NCI-H128 (cell line): ENCODE measurements at regions not wholly inside any gene's neighbourhood (a gene's known extent, or its start where the extent isn't known, plus 50 kb on each side); places are given as distances from the start of the nearest gene placed in this dataset.

Experiments
- DNase-seq: peaks from one replicate; lab custom pipeline; 2025; ENCODE audit not compliant: unreplicated experiment; lab: John Stamatoyannopoulos, UW

DNA sequence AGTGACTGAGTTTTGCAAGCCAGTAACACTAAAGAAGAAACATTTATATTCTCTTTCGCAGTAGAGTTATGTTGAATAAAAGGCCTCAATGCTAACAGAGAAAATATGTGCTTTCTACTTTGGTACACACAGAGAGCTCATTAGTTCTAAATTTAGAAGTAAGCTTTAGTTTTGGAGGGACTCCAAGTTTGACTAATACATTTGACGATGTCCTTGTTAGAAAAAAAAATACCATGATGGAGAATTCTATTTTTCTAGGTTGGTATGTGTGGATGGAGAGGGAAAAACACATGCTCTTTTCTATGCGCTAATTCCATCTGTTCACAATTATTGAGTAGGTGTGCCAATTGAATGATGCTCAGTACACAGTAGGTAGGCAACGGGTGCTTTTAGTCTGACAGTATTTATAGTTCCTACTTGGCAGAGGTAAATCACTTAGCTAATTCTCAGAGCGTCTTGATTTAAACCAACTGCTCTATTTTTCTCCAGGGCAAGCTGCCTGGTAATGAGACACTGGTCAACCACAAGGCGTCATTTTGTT is 327.2 kb upstream of the AKR1E2 start:
- DNase-seq = peak; percentile 8

DNA sequence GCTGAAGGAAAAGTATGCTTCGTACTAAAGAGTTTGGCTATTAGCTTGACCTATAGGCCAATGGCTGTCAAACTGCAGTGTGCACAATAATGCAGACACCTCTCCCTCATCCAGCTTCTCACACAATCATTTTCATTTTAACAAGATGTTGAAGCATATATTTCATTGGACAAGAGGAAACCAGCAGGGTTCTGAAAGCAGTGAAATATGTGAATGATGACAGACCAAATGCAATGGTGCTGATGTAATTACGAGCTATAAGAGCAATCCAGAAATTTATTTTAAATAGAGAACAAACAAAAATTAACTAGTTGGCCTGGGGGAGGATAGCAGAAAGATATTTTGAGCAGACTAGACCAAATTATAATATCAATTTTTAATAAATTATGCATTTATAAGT is 331.5 kb upstream of the AKR1E2 start:
- no peak for DNase-seq

DNA sequence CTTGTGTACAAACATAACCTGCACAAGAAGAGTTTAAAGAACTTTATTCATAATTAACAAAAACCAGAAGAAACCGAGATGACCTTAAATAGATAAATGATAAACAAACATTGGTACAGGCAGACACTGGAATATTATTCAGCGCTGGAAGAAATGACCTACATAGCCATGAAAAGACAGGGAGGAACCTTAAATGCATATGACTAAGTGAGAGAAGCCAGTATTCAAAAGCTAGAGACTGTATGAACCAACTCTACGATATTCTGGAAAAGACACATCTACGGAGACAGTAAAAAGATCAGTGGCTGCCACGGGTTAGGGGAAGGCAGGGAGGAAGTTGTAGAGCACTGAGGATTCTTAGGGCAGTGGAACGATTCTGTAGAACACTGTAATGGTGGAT is 333.8 kb upstream of the AKR1E2 start:
- DNase-seq = no peak

DNA sequence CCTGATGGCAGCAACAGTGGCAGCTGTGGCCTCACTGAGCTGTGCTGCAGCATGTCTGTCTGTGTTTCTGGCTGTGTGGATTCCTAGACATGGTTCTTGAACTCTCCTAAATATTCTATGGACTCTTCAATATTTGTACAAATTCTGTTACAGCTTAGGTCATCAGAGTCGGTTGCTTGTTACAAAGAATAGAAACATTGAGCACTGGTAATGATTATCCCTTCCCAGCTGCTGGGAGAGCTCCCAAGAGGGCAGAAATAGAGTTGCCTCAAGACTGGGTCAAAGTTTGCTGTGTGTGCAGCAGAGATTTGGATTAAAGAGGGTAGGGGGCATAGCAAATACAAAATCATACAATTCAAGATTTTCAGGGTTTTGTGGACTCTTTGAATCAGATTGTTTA is 337.1 kb upstream of the AKR1E2 start:
- no peak for DNase-seq

DNA sequence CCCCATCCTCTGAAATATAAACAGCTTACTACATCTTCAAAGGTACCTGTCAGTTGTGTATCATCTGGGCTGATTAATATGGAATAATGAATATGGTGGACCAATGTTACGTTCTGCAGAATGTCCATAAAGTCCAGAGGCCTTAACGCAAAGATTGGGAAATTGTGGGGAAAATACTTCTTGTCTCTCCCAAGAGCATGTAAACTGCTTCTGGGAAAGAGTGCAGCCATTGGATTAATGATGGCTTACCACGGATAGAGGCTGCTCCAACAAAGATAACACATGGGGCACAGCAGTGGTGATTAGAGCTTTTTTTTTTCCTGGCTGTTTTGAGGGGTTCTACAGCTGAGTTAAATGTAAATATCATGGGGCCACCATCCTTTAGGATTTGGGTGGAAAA is 340.4 kb upstream of the AKR1E2 start:
- no peak for DNase-seq

DNA sequence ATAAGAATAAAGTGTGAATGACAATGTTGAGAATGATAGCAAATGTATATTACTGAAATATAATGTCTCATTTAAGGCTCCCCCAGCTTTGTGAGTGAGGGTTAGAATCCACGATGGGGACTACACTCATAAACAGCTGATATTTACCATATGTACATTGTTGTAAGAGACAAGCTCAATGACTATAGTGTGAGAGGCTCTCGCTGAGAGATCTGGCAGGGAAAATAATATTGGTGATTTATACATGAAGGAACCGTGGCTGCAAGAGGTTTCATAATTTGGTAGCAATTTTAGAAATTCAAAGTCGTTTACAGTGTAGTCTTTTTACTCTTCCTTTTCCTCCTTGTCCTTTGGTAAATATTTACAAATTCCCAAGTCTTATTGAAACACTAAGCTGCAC is 342.2 kb upstream of the AKR1E2 start:
- no peak for DNase-seq

DNA sequence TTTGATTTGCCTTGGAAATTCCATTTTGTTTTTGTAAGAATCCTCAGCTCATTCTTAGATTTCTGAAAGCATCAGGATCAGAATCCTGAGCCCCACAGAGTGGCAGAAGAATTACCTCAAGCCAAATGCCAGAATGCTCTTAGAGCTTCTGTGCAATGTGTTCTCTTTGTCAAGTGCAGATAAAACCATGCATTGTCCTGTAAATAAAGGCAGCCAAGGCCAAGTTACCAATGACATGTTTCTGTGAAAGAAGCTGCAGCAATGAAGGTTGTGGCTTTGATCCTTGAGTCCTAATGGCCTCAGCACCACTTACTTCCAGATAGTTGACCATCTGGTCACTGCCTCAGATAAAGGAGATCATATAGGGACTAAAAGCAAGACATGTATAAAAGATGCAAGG is 343.3 kb upstream of the AKR1E2 start:
- DNase-seq = no peak

DNA sequence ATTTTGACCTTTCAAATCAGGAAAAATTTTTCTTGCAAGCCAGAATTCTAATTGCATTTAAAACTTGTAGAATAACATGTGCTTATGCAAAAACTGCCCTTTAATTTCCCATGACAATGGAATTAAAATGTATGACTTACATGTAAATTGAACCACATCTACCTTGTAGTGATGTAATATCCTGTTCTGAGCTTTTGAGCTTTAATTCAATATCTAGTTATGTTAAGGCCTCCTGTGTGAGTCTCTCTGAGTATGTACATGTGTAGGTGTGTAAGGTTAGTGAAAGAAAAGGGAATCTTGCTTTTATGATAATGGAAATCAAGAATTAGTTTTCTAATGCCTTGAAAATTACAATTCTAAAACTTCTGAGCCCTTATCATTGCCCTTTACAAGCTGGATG is 344.8 kb upstream of the AKR1E2 start:
- no peak for DNase-seq

DNA sequence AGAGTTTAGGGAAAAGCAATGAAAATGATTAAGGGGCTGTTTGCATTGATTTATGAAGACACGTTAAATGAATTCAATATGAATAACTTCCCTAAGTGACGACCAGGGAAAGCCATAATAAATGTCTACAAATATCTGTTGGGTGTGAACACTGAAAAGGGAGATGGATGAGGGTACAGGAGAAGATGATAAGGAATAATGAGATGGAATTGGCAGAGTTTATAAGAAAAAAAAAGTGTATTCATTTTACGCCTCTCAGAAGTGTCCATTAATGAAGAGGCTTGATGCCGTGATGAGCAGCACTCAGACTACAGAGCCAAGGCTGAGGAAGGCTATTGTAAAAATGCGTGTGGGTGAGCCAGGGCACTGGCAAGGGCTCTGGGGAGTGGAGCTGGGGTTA is 346.7 kb upstream of the AKR1E2 start:
- DNase-seq = no peak

DNA sequence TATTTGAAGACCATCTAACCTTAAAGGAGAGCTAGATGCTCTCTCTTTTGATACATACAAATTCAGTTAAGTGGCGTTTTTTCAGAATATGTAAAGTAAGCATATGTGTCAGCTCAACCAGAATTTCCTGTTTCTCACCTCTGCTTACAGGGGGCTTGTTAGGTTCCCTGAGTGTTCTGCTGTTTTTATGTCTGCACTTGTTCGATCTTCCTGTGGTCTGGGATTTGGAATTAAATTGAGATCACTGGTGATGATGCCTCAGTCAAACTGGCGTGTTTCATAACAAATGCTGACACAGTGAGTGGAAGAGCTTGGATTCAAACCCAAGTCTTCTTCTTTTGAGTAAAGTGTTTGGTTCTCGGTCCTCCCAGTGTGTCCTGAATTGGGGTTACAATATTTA is 348.3 kb upstream of the AKR1E2 start:
- no peak for DNase-seq

DNA sequence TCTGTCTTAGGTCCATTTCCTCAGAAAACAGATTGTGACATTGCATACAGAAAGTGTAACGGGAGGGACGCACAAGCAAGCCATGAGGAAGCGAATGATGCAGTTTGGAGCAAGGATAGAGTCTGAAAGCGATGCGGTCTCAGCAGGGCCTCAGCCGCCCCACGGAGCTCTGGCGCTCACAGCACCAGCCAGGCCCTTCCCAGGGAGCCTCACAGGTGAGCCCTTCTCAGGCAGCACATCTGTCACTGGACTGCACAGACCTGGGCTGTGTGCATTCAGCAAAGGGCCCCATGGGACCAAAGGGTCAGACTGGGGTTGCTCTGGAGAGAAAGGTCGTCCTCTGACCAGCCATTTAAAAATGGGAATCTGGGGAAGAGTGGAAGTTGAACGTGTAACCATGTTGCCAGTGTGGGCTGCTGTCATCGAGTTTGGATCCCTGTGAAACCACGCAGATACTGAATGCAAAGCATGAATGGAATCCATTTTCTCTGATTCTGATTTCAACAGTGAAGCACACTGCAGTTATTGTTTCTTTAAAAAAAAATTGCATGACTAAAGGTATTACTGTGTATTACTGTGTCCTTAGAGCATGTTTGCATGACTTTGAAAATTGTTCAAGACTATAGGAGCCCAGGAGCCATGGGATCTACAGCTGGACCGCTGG is 350.0 kb upstream of the AKR1E2 start:
- no peak for DNase-seq

DNA sequence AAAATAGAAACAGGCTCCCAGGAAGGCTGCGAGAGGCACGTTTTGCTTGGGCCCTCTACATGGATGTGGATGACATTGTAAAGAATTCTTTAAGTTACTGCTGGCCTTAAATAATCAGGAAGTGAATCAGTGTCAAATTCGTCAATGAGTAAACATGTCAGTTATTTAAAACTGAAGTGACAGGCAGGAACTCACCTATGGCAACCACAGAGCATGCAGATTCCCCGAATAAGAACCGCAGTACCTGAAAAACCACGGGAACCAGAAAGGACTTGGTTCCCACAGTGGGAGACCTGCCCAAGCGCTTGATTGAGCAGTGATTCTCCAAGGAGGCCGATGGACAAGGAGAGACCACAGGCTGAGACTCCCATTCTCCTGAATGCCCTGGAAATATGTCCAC is 351.2 kb upstream of the AKR1E2 start:
- DNase-seq = no peak

DNA sequence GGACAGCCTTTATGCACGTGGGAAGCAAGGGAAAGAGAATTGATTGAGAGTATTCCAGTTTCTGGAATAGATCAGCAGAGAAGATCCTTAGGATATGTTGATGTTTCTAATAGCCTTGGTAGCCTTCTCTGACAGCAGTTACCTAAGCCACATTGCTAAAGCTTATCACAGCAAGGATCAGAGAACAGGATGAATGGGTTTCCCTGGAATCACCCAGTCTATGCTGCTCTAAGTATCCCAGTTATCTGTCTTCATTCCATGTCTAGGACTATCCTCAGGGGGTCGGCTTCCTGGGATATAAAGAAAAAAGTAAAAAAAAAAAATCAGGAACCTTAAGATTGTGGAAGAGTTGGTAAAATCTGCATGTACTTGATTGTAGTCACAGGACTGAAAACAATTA is 352.0 kb upstream of the AKR1E2 start:
- DNase-seq = no peak

DNA sequence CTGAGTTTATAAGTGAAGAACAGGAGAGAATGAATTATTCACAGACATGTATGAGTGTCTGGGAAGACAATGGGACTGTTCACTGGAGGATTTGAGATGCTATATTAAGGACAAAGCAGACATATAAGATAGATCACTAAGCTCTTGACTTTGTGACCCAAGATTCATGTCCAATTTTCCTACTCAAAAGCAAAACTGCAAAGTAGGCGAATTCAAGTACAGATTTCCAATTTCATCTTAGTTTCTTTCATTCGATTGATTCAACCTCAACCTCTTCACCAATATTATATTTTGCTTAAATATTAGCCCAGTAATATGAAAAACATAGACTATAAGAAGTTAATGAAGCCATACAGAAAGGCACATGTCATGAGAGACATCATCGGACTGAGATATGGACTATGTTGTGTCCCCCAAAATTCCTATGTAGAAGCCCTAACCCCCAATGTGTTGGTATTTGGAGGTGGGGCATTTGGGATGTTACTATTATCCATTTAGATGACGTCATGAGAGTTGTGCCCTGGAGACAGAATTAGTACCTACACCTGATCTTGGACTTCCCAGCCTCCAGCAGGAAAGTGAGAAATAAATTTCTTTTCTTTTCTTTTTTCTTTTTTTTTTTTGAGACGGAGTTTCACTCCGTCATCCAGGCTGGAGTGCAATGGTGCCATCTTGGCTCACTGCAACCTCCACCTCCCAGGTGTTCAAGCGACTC is 353.7 kb upstream of the AKR1E2 start:
- DNase-seq = no peak

DNA sequence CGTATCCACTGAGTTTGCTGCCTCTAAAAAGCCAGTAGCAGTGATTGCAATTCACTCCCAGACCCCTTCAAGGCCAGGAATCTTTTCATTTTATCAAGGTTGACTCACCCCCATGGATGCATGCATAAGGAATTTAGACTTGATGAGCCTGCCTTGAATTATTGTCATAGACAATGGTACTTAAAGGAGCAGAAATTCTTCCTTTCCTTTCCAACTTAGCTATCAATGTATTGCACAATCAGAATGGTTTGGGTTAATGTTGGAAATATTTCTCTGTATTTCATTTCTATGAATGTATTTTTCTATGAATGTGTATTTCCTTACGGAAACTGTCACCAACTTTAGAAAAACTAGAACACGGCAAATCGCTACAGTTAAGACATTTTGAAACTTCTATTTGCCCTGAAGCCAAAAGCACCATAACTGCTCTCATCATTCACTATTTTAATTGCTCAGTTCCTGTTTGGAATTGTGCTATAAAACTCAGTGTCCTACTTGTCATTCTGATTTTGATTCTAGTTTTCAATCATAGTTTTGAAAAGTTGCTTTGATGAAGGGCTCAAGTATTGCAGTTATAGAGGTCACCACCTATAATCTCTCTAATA is 355.7 kb upstream of the AKR1E2 start:
- DNase-seq = no peak

DNA sequence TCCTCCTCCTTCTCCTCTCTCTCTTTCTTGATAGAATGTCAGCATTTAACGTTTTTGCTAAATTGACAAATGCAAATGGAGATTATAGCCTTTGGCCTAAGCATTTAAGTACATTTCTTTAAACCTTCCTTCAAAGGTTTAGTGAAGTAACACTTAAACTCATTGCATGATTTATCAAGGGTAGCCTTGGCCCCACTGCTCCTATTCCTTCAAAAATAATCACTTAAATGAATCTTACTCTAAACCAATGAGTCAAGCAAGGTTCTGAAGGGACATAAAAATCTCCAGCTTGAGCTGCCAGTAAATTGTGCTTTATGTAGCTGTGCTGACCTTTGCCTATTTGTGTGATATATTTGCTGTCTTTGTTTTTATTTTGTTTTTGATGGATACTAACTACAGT is 358.5 kb upstream of the AKR1E2 start:
- DNase-seq = no peak

DNA sequence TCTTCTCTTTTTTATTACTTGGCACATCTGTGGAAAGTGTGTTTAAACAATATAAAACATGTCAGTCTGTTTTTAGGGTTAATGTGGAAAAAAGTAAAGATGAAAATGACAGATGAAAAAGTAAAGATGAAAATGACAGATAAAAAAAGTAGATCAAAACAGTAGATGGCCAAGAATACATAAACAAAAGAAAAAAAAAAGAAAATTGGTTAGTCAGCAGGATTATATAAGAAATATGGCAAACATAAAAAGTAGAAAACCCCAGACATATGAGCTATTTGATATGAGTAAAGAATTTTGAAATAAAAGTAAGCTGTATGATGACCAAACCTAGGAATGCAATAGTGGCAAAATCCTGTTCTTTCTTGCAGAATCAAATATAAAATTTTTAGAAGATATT is 365.7 kb upstream of the AKR1E2 start:
- no peak for DNase-seq

DNA sequence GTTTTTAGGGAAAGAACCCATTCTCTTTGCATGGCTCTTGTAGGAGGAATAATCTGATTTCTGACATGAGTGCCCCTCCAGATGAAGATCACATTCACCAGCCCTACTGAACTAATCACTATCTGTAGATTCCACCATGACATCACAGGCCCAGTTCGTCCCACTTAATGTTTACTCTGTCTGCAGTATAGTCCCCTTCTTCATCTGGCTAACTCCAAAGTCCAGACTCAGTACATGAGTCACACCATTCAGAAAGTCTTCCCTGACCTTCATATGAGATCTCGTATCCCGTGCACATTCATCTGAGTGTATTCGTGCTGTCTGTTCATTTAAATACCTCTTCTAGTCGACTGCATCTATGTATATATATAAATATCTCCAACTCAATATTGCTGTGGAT is 366.5 kb upstream of the AKR1E2 start:
- no peak for DNase-seq

DNA sequence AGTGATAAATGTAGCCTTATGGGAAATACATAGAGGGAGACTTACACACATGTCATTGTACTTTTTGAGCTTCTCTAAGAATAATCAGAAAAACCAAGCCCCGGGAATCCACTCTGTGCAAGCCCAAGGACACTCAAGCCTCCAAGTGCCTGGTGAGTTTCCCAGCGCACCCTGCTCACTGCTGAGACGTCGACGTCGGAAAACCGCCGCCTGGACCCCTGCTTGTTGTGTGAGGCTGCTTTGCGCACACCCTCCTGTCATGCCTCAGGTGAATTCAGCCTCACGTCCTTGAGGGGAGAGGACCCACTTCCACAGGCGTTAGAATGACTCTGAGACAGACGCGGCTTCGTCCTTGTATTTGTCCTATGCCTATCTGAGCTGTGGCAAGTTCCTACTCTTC is 368.4 kb upstream of the AKR1E2 start:
- DNase-seq = no peak

DNA sequence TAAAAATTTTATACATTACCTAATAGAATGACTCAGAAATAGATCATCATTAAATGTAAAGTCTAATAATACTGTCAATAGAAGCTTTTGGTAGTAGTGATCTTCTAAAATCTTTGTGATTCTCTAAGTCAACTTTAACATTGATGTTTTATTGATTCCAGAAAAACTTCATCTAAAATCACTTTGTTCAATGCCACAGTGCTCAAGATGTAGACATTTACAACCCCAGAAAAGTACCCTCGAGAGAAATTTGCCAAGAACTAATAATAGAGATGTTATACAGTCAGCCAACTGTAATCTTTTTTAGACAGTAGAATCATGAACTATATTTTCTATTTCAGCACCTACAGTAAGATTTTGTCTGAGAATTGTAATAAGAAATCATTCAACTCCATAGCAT is 369.2 kb upstream of the AKR1E2 start:
- DNase-seq = no peak

DNA sequence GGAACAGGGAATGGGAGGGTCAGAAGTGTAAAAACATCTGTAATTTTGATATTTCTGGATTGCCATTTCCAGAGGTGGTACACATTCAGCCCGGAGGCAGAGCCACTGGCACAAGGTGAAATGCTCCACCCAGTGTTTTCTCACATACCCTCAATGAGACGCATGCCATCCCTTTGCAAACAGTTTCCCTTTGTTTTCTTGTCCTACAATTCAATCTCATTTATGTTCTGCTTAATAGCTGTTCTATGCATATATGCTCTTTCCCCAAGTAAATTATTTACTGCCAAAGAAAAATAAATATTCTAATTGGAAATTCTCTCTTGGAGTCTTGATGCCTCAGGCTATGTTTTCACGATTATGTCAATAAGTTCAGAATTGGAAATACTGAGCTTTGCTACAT is 369.7 kb upstream of the AKR1E2 start:
- no peak for DNase-seq

DNA sequence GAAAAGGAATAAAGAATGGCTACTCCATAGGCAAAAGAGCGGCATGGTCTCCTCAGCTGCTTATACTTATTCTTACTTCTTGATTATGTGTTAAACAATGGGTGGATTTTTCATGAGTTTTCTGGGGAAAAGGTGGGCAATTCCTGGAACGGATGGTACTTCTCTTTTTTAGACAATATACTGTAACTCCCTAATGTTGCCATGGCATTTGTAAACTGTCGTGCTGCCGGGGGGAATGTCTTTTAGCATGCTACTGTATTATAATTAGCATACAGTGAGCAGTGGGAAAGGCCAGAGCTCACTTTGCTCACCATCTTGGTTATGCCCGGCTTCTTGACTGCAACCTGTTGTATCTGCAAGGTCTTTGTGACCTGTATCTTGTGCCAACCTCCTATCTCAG is 372.1 kb upstream of the AKR1E2 start:
- DNase-seq = no peak
